DND-41 (cell line): ENCODE measurements at regions not wholly inside any gene's neighbourhood (a gene's known extent, or its start where the extent isn't known, plus 50 kb on each side); places are given as distances from the start of the nearest gene placed in this dataset.
A peak's percentile ranks its signal among the peaks of the same experiment; 100 is the strongest.
"Not testable (repeated sequence)": the region's sequence is repeated elsewhere in the genome, so short reads cannot be mapped to it uniquely, and the experiment has no call there.

Experiments used
- ATAC-seq: fragments of 200-7000 bp; cut with Tn5 transposase; 3 replicates; pipeline ENCODE4 v1.9.1; 2021; ENCODE audit warnings: low read depth; ENCODE audit not compliant: insufficient read depth
- DNase-seq: peaks from one replicate; pipeline ENCODE4 v3.0.0-alpha.2; 2020
- H2AFZ ChIP-seq: 2 replicates; pipeline ENCODE4 v1.6.0; 2012; ENCODE audit warnings: low read depth, low read length
- H3K27ac ChIP-seq: 2 replicates; pipeline ENCODE4 v1.5.1; 2012; ENCODE audit warnings: low read length, inconsistent platforms
- H3K27me3 ChIP-seq: fragments of 200-600 bp; sonication (generic); 2 replicates; pipeline ENCODE4 v1.6.0; 2012; ENCODE audit warnings: low read length, mild to moderate bottlenecking, inconsistent platforms; ENCODE audit not compliant: insufficient read depth, poor library complexity
- H3K36me3 ChIP-seq: 2 replicates; pipeline ENCODE4 v1.5.1; 2012; ENCODE audit warnings: low read length, inconsistent platforms; ENCODE audit not compliant: insufficient read depth
- H3K4me1 ChIP-seq: 2 replicates; pipeline ENCODE4 v1.5.1; 2012; ENCODE audit warnings: mild to moderate bottlenecking, low read length; ENCODE audit not compliant: insufficient read depth
- H3K4me2 ChIP-seq: 2 replicates; pipeline ENCODE4 v1.6.0; 2012; ENCODE audit warnings: mild to moderate bottlenecking, moderate library complexity, low read length, inconsistent platforms; ENCODE audit not compliant: insufficient read depth
- H3K4me3 ChIP-seq, 2 experiments: fragments of 200-600 bp in 1 of 2; shearing (Covaris generic) in 1 of 2; 2 replicates each; pipeline ENCODE4 v1.5.1; 2012 to 2016; ENCODE audit warnings: inconsistent platforms in 2 of 2, low read length in 2 of 2, mild to moderate bottlenecking in 2 of 2, low read depth in 1 of 2, moderate library complexity in 1 of 2
- H3K79me2 ChIP-seq: 2 replicates; pipeline ENCODE4 v1.6.0; 2012; ENCODE audit warnings: low read length, inconsistent platforms; ENCODE audit not compliant: insufficient read depth
- H3K9ac ChIP-seq: 2 replicates; pipeline ENCODE4 v1.6.0; 2012; ENCODE audit warnings: low read depth, mild to moderate bottlenecking, inconsistent platforms, low read length, moderate library complexity
- H3K9me3 ChIP-seq: 2 replicates; pipeline ENCODE4 v1.5.1; 2012; ENCODE audit warnings: low read length, moderate library complexity, mild to moderate bottlenecking, inconsistent platforms; ENCODE audit not compliant: insufficient read depth, severe bottlenecking
- H4K20me1 ChIP-seq: 2 replicates; pipeline ENCODE4 v1.6.0; 2012; ENCODE audit warnings: low read length; ENCODE audit not compliant: insufficient read depth
- EZH2 ChIP-seq: IDR thresholded peaks from 3 replicates; pipeline ENCODE4 v1.6.1; 2012; ENCODE audit warnings: borderline replicate concordance, low read depth, mild to moderate bottlenecking, moderate library complexity, low read length, inconsistent platforms; ENCODE audit not compliant: severe bottlenecking
- TF ChIP-seq, protein P1 (sequence below): IDR thresholded peaks from 2 replicates; pipeline ENCODE4 v1.5.1; 2012; ENCODE audit warnings: borderline replicate concordance, low read length, moderate library complexity, mild to moderate bottlenecking; ENCODE audit not compliant: poor library complexity, severe bottlenecking; ENCODE audit errors: extremely low read depth

DNA sequence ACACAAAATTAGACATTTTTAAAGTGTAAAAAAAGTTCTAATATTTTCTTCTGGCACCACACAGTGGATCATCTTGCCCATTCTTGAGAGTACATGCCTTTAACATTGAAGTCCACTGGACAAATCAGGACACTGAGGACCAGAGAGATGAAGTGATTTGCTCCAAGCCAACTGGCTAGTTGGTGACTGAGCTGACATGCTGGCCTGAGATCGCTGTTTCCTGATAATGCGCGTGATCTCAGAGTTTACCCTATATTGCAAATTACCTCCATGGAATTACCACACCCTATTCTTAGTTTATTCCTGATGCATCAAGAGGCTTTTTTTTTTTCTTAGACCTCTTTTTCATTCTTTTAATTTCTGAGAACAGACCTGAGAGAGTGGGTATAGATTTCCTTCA is 432.8 kb downstream of the CD83 start:
- Histone ChIP-seq H3K27me3 (no peaks in the 10 kb centered on the region), H3K36me3 (no peaks in the 10 kb centered on the region), H3K4me1 (no peaks in the 10 kb centered on the region), H3K4me2 (no peak overlapping the region), H3K9me3 (no peaks in the 10 kb centered on the region), H2AFZ (no peak overlapping the region), H3K9ac (no peak overlapping the region), H3K79me2 (no peaks in the 10 kb centered on the region), H4K20me1 (no peaks in the 10 kb centered on the region), H3K4me3 (no peak overlapping the region), H3K27ac (no peak overlapping the region)
- ATAC-seq: no peak
- no peak for TF ChIP-seq EZH2
- TF ChIP-seq, protein P1, sequence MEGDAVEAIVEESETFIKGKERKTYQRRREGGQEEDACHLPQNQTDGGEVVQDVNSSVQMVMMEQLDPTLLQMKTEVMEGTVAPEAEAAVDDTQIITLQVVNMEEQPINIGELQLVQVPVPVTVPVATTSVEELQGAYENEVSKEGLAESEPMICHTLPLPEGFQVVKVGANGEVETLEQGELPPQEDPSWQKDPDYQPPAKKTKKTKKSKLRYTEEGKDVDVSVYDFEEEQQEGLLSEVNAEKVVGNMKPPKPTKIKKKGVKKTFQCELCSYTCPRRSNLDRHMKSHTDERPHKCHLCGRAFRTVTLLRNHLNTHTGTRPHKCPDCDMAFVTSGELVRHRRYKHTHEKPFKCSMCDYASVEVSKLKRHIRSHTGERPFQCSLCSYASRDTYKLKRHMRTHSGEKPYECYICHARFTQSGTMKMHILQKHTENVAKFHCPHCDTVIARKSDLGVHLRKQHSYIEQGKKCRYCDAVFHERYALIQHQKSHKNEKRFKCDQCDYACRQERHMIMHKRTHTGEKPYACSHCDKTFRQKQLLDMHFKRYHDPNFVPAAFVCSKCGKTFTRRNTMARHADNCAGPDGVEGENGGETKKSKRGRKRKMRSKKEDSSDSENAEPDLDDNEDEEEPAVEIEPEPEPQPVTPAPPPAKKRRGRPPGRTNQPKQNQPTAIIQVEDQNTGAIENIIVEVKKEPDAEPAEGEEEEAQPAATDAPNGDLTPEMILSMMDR: no peak
- DNase-seq: no peak

DNA sequence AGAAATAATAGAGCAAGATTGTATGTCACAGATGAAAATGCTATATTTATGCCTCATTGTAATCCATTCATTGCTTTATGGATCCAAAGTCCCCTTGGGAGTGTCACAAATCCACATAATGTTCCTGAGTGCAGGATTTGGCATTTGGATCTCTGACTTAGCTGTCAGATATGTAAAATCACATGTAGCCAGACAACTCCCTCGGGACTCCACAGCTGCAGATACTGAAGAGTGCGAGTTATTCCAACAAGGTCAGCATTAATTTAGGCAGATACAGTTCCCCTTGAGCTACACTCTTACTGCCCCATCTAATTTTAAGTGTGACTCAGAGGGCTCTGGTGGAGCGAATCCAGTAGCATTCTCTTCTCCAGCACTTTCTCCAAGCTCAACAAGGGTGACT is 433.2 kb downstream of the CD83 start:
- no peak for DNase-seq
- no peak for TF ChIP-seq EZH2
- TF ChIP-seq, protein P1: no peak
- Histone ChIP-seq H3K4me1 (no peaks in the 10 kb centered on the region), H2AFZ (no peak overlapping the region), H3K79me2 (no peaks in the 10 kb centered on the region), H3K9ac (no peak overlapping the region), H3K4me3 (no peak overlapping the region), H3K27me3 (no peaks in the 10 kb centered on the region), H3K27ac (no peak overlapping the region), H3K9me3 (no peaks in the 10 kb centered on the region), H3K36me3 (no peaks in the 10 kb centered on the region), H4K20me1 (no peaks in the 10 kb centered on the region), H3K4me2 (no peak overlapping the region)
- no peak for ATAC-seq

DNA sequence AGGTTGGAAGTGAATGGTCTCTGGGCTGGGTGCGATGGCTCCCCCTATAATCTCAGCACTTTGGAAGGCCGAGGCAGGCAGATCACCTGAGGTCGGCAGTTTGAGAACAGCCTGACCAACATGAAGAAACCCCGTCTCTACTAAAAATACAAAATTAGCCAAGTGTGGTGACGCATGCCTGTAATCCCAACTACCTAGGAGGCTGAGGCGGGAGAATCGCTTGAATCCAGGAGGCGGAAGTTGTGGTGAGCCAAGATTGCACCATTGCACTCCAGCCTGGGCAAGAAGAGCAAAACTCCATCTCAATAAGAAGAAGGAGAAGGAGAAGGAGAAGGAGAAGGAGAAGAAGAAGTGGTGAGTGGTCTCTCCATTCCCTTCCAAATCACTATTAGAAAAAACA is 434.0 kb downstream of the CD83 start:
- not testable (repeated sequence) for H3K9me3 ChIP-seq, H3K27me3 ChIP-seq, H3K9ac ChIP-seq, H3K27ac ChIP-seq, H3K4me1 ChIP-seq, H3K4me3 ChIP-seq, H3K36me3 ChIP-seq, ATAC-seq, H3K79me2 ChIP-seq, H3K4me2 ChIP-seq, H4K20me1 ChIP-seq, H2AFZ ChIP-seq, DNase-seq

DNA sequence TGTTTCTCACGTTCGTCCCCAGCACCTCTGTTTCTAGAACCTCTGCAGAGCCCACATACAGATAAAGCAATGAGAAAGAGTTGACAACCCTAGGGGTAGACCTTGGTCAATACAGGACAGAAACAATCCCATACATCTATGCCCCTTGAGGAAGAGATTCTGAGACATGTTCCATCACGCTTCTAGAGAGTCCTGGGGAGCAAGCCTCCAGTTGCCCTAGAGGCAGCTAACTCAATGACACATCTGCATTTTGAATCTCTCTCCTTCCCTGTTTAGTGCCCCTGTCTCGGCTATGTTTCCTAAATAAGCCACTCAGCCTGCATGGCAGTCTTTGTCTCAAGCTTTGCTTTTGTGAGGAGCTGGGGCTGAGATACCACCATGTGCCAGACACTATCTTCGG is 435.3 kb downstream of the CD83 start:
- Histone ChIP-seq H2AFZ (no peak overlapping the region), H3K4me3 (no peak overlapping the region), H3K9me3 (no peaks in the 10 kb centered on the region), H4K20me1 (no peaks in the 10 kb centered on the region), H3K27me3 (no peaks in the 10 kb centered on the region), H3K4me1 (no peaks in the 10 kb centered on the region), H3K79me2 (no peaks in the 10 kb centered on the region), H3K9ac (no peak overlapping the region), H3K36me3 (no peaks in the 10 kb centered on the region), H3K27ac (no peak overlapping the region), H3K4me2 (no peak overlapping the region)
- no peak for DNase-seq
- peak; percentile 22; the same call in 1 of the 3 replicates for ATAC-seq
- TF ChIP-seq, protein P1: peak; percentile 1
- no peak for TF ChIP-seq EZH2
